Medulla oblongata (tissue), 1 donor: ENCODE measurements at regions not wholly inside any gene's neighbourhood (a gene's known extent, or its start where the extent isn't known, plus 50 kb on each side); places are given as distances from the start of the nearest gene placed in this dataset.

ENCODE experiments used
- DNase-seq: peaks from one replicate; pipeline ENCODE4 v3.0.0-alpha.2; 2015; ENCODE audit errors: extremely low spot score

GRCh38 chr20:22466447-22467171 lies 117.8 kb downstream of the FOXA2 start:
- DNase-seq: no peak

- DNase-seq: no peak
These were observed 118.5 kb downstream of the FOXA2 start for GRCh38 chr20:22465622-22466446.

- no peak for DNase-seq
These were observed 119.9 kb downstream of the FOXA2 start for GRCh38 chr20:22464312-22465003.

GRCh38 chr20:22462975-22463914 lies 121.1 kb downstream of the FOXA2 start:
- DNase-seq: no peak

- DNase-seq: no peak
These were observed 123.6 kb downstream of the FOXA2 start for GRCh38 chr20:22460803-22461202.

GRCh38 chr20:22460231-22460630 lies 124.1 kb downstream of the FOXA2 start:
- DNase-seq: no peak

- DNase-seq: no peak
These were observed 124.6 kb downstream of the FOXA2 start for GRCh38 chr20:22459754-22460153.

GRCh38 chr20:22456109-22456508 lies 128.3 kb downstream of the FOXA2 start:
- no peak for DNase-seq

GRCh38 chr20:22455259-22455658 lies 129.1 kb downstream of the FOXA2 start:
- no peak for DNase-seq

- DNase-seq: peak; percentile 7
These were observed 130.9 kb downstream of the FOXA2 start for GRCh38 chr20:22453244-22454080.

GRCh38 chr20:22452442-22453011 lies 131.8 kb downstream of the FOXA2 start:
- no peak for DNase-seq

- DNase-seq: no peak
These were observed 133.8 kb downstream of the FOXA2 start for GRCh38 chr20:22450537-22450936.

- DNase-seq: peak; percentile 73
These were observed 135.0 kb downstream of the FOXA2 start for GRCh38 chr20:22449188-22449973.

GRCh38 chr20:22447447-22447778 lies 137.0 kb downstream of the FOXA2 start:
- no peak for DNase-seq

- DNase-seq: no peak
These were observed 137.5 kb downstream of the FOXA2 start for GRCh38 chr20:22446613-22447446.

- DNase-seq: no peak
These were observed 142.1 kb downstream of the FOXA2 start for GRCh38 chr20:22442318-22442717.

GRCh38 chr20:22438926-22439325 lies 145.4 kb downstream of the FOXA2 start:
- no peak for DNase-seq

GRCh38 chr20:22438346-22438745 lies 146.0 kb downstream of the FOXA2 start:
- DNase-seq: no peak

GRCh38 chr20:22437354-22437753 lies 147.0 kb downstream of the FOXA2 start:
- DNase-seq: no peak
